Neural progenitor cell (in vitro differentiated cells): ENCODE measurements at regions not wholly inside any gene's neighbourhood (a gene's known extent, or its start where the extent isn't known, plus 50 kb on each side); places are given as distances from the start of the nearest gene placed in this dataset.

ENCODE experiments used
- DNase-seq: peaks from one replicate; pipeline ENCODE4 v3.0.0-alpha.2; 2016; ENCODE audit warnings: low spot score
- H2AFZ ChIP-seq: fragments of 200-600 bp; sonication (generic); replicated peaks from 2 replicates; pipeline ENCODE4 v1.6.1; 2016; ENCODE audit warnings: antibody characterized with exemption
- H3F3A ChIP-seq: fragments of 200-600 bp; sonication (generic); 2 replicates; pipeline ENCODE4 v1.6.1; 2016; ENCODE audit warnings: antibody characterized with exemption, low read depth
- H3K27ac ChIP-seq: fragments of 200-600 bp; sonication (generic); 2 replicates; pipeline ENCODE4 v1.5.1; 2016; ENCODE audit warnings: mild to moderate bottlenecking
- H3K27me3 ChIP-seq: fragments of 200-600 bp; sonication (generic); 2 replicates; pipeline ENCODE4 v1.6.1; 2016; ENCODE audit warnings: mild to moderate bottlenecking, moderate library complexity
- H3K36me3 ChIP-seq: fragments of 200-600 bp; sonication (generic); 2 replicates; pipeline ENCODE4 v1.5.1; 2016
- H3K4me1 ChIP-seq: fragments of 200-600 bp; sonication (generic); 2 replicates; pipeline ENCODE4 v1.6.1; 2016; ENCODE audit warnings: mixed run types
- H3K4me2 ChIP-seq: fragments of 200-600 bp; sonication (generic); 2 replicates; pipeline ENCODE4 v1.6.1; 2016
- H3K4me3 ChIP-seq: fragments of 200-600 bp; sonication (generic); 2 replicates; pipeline ENCODE4 v1.5.1; 2016
- H3K79me2 ChIP-seq: fragments of 200-600 bp; sonication (generic); 2 replicates; pipeline ENCODE4 v1.6.1; 2016; ENCODE audit warnings: low read depth
- H3K9ac ChIP-seq: fragments of 200-600 bp; sonication (generic); 2 replicates; pipeline ENCODE4 v1.6.1; 2016
- H3K9me3 ChIP-seq: fragments of 200-600 bp; sonication (generic); 2 replicates; pipeline ENCODE4 v1.5.1; 2016; ENCODE audit warnings: low read depth
- H4K20me1 ChIP-seq: fragments of 200-600 bp; sonication (generic); 2 replicates; pipeline ENCODE4 v1.6.1; 2016; ENCODE audit warnings: low read depth
- H3K27ac Mint-ChIP-seq: 3 replicates; pipeline ENCODE4 v1.8.0; 2021; ENCODE audit warnings: mixed read lengths
- H3K27me3 Mint-ChIP-seq: 2 replicates; pipeline ENCODE4 v1.8.0; 2022; ENCODE audit warnings: low read depth, mild to moderate bottlenecking, inconsistent platforms, moderate library complexity, mixed read lengths; ENCODE audit not compliant: insufficient read depth
- H3K36me3 Mint-ChIP-seq: 3 replicates; pipeline ENCODE4 v1.8.0; 2021; ENCODE audit warnings: mixed read lengths
- H3K4me1 Mint-ChIP-seq: 3 replicates; pipeline ENCODE4 v1.8.0; 2021; ENCODE audit warnings: mixed read lengths
- H3K4me3 Mint-ChIP-seq: 3 replicates; pipeline ENCODE4 v1.8.0; 2021; ENCODE audit warnings: mild to moderate bottlenecking, moderate library complexity, mixed read lengths
- H3K9me3 Mint-ChIP-seq: 3 replicates; pipeline ENCODE4 v1.8.0; 2020; ENCODE audit warnings: mixed read lengths
- EZH2 ChIP-seq: fragments of 200-600 bp; sonication (generic); IDR thresholded peaks from 2 replicates; pipeline ENCODE4 v1.6.1; 2017; ENCODE audit warnings: antibody characterized with exemption, mild to moderate bottlenecking, moderate library complexity
- EZH2phosphoT487 ChIP-seq: fragments of 200-600 bp; sonication (generic); IDR thresholded peaks from 2 replicates; pipeline ENCODE4 v1.6.1; 2017; ENCODE audit warnings: antibody characterized with exemption
- TF ChIP-seq, protein P1 (sequence below): fragments of 200-600 bp; sonication (generic); IDR thresholded peaks from 2 replicates; pipeline ENCODE4 v1.5.1; 2017; ENCODE audit warnings: antibody characterized with exemption, mild to moderate bottlenecking

DNA sequence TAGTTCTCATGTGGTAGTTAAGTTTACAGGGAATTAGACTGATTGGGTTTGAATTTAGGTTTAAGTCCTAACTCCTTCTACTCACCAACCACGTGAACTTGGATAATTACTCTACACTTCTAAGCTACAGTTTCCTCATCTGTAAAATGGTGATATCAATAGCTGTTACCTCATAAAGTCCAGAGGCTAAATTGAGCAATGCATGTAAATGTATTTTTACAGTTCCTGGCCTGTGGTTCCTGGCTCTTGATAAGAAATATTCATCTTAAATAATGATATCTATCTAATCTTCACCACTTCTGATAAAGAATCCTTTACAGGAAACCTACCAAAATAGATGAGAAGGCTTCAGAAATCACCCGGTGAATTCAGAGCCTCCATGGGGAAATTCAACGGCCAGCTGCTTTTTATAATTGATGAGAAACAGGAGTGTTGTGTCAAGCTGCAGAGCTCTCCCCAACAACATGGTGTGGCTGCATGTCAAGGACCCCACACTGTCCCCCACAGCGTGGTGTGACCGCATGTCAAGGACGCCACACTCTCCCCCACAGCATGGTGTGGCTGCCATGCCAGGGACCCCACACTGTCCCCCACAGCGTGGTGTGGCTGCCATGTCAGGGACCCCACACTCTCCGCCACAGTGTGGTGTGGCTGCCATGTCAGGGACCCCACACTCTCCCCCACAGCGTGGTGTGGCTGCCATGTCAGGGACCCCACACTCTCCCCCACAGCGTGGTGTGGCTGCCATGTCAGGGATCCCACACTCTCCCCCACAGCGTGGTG, 80.8 kb upstream of the PEX5L start:
- DNase-seq = no peak

DNA sequence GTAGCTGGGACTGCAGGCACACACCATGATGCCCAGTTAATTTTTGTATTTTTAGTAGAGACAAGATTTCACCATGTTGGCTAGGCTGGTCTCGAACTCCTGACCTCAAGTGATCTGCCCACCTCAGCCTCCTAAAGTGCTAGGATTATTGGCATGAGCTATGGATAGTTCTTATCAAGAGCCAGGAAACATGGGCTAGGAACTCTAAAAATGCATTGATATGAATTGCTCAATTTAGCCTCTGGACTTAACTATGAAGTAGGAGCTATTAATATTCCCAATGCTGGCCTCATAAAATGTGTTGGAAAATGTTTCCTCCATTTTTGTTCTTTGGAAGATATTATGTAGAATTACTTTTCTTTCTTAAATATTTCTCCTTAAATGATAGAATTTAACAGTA, 82.8 kb upstream of the PEX5L start:
- H3K4me1 Mint-ChIP-seq = peaks cover 9% of the 10 kb centered on the region

More for the DNA sequence above, 80.8 kb upstream of the PEX5L start:
- Histone ChIP-seq H3K27ac (no peak overlapping the region), H3F3A (peaks cover 14% of the 10 kb centered on the region), H3K79me2 (no peaks in the 10 kb centered on the region), H2AFZ (no peak overlapping the region), H3K9ac (no peak overlapping the region), H3K27me3 (no peaks in the 10 kb centered on the region), H3K4me1 (peaks cover 34% of the 10 kb centered on the region), H3K36me3 (no peaks in the 10 kb centered on the region), H3K4me2 (no peak overlapping the region), H4K20me1 (no peaks in the 10 kb centered on the region), H3K4me3 (no peak overlapping the region), H3K9me3 (no peaks in the 10 kb centered on the region)
- no peak overlapping the region for H3K4me3 Mint-ChIP-seq
- no peaks in the 10 kb centered on the region for H3K36me3 Mint-ChIP-seq
- H3K9me3 Mint-ChIP-seq = no peaks in the 10 kb centered on the region
- no peaks in the 10 kb centered on the region for H3K27me3 Mint-ChIP-seq
- peaks cover 9% of the 10 kb centered on the region for H3K4me1 Mint-ChIP-seq
- TF ChIP-seq EZH2 (no peak), EZH2phosphoT487 (no peak)
- TF ChIP-seq, protein P1, sequence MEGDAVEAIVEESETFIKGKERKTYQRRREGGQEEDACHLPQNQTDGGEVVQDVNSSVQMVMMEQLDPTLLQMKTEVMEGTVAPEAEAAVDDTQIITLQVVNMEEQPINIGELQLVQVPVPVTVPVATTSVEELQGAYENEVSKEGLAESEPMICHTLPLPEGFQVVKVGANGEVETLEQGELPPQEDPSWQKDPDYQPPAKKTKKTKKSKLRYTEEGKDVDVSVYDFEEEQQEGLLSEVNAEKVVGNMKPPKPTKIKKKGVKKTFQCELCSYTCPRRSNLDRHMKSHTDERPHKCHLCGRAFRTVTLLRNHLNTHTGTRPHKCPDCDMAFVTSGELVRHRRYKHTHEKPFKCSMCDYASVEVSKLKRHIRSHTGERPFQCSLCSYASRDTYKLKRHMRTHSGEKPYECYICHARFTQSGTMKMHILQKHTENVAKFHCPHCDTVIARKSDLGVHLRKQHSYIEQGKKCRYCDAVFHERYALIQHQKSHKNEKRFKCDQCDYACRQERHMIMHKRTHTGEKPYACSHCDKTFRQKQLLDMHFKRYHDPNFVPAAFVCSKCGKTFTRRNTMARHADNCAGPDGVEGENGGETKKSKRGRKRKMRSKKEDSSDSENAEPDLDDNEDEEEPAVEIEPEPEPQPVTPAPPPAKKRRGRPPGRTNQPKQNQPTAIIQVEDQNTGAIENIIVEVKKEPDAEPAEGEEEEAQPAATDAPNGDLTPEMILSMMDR = no peak
- H3K27ac Mint-ChIP-seq = no peak overlapping the region

DNA sequence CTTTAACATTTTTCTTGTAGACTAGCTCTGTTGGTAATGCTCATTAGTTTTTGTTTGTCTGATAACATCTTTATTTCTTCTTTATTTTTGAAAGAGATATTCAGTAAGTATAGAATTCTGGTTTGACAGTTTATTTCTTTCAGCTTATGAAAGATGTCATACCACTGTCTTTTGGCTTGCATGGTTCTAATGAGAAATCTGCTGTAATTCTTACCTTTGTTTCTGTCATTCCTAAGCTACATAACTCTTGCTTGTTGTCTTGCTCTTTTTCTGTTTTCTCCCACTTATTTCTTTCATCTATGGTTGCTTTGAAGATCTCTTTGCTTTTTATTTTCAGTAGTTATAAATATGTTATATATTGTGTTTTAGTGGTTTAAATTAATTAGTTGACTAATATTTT, 87.2 kb upstream of the PEX5L start:
- Histone ChIP-seq H3K79me2 (no peaks in the 10 kb centered on the region), H2AFZ (no peak overlapping the region), H3K36me3 (peaks cover 5% of the 10 kb centered on the region), H3K4me1 (no peaks in the 10 kb centered on the region), H3K27ac (no peak overlapping the region), H4K20me1 (no peaks in the 10 kb centered on the region), H3K9me3 (peaks cover 10% of the 10 kb centered on the region), H3K4me3 (no peak overlapping the region), H3F3A (no peaks in the 10 kb centered on the region), H3K9ac (no peak overlapping the region), H3K27me3 (no peaks in the 10 kb centered on the region), H3K4me2 (no peak overlapping the region)
- no peaks in the 10 kb centered on the region for H3K27me3 Mint-ChIP-seq
- H3K4me3 Mint-ChIP-seq = no peak overlapping the region
- no peak for TF ChIP-seq EZH2
- TF ChIP-seq, protein P1 = no peak
- no peak for TF ChIP-seq EZH2phosphoT487
- peaks cover 6% of the 10 kb centered on the region for H3K9me3 Mint-ChIP-seq
- H3K27ac Mint-ChIP-seq = no peak overlapping the region
- H3K36me3 Mint-ChIP-seq = no peaks in the 10 kb centered on the region
- DNase-seq = no peak
- H3K4me1 Mint-ChIP-seq = no peaks in the 10 kb centered on the region

More for the DNA sequence above, 82.8 kb upstream of the PEX5L start:
- Histone ChIP-seq H3K27me3 (no peaks in the 10 kb centered on the region), H3F3A (peaks cover 14% of the 10 kb centered on the region), H3K36me3 (peaks cover 5% of the 10 kb centered on the region), H2AFZ (no peak overlapping the region), H3K9me3 (peaks cover 3% of the 10 kb centered on the region), H3K27ac (no peak overlapping the region), H4K20me1 (no peaks in the 10 kb centered on the region), H3K4me3 (no peak overlapping the region), H3K4me2 (no peak overlapping the region), H3K9ac (no peak overlapping the region), H3K4me1 (peaks cover 24% of the 10 kb centered on the region), H3K79me2 (no peaks in the 10 kb centered on the region)
- Mint-ChIP-seq H3K27ac (no peak overlapping the region), H3K36me3 (no peaks in the 10 kb centered on the region), H3K27me3 (no peaks in the 10 kb centered on the region), H3K9me3 (peaks cover 3% of the 10 kb centered on the region), H3K4me3 (no peak overlapping the region)
- DNase-seq = no peak
- no peak for TF ChIP-seq EZH2
- TF ChIP-seq, protein P1 = no peak
- TF ChIP-seq EZH2phosphoT487 = no peak
